Endothelial cell of umbilical vein (primary cell): ENCODE measurements at regions not wholly inside any gene's neighbourhood (a gene's known extent, or its start where the extent isn't known, plus 50 kb on each side); places are given as distances from the start of the nearest gene placed in this dataset.

Experiments
- BruUV-seq: library from RNA; stranded (reverse); fragments of 400-500 nt; replicated peaks from 2 replicates; lab custom pipeline; 2021; lab: Mats Ljungman, UMichigan
- CTCF ChIA-PET: fragments of 300-600, 350-600 bp; sonication (Branson Sonifier 250); formaldehyde crosslinking; loops from one replicate; lab custom pipeline; 2021; ENCODE audit warnings: antibody characterized with exemption, inconsistent platforms; lab: Charles Lee
- POLR2A ChIA-PET: fragments of 300-600, 350-600 bp; sonication (Branson Sonifier 250); formaldehyde crosslinking; loops from one replicate; lab custom pipeline; 2021; ENCODE audit warnings: antibody characterized with exemption, inconsistent platforms; lab: Charles Lee
- DNase-seq: peaks from one replicate; pipeline ENCODE4 v3.0.0-alpha.2; 2011; ENCODE audit warnings: low read depth, low spot score
- FAIRE-seq: peaks from 2 replicates; lab custom pipeline; 2011; peaks lifted over from hg19 to GRCh38; lab: Jason Lieb, UNC
- H2AFZ ChIP-seq: 2 replicates; pipeline ENCODE4 v1.6.0; 2012; ENCODE audit warnings: low read depth, low read length, control low read depth, inconsistent platforms
- H3K27ac ChIP-seq: 2 replicates; pipeline ENCODE4 v1.5.1; 2011; ENCODE audit warnings: low read depth, mild to moderate bottlenecking, control low read depth, low read length, moderate library complexity; ENCODE audit not compliant: insufficient read depth
- H3K27me3 ChIP-seq, 2 experiments: 2 replicates each; pipeline versions ENCODE4 v1.6.0 to v1.6.1; 2011; ENCODE audit warnings: low read length in 2 of 2, mixed read lengths in 1 of 2; ENCODE audit not compliant: control insufficient read depth in 2 of 2, insufficient read depth in 2 of 2
- H3K36me3 ChIP-seq, 2 experiments: 2 replicates in 1 of 2; 3 replicates in 1 of 2; pipeline ENCODE4 v1.5.1; 2011; ENCODE audit warnings: low read length in 2 of 2, mild to moderate bottlenecking in 1 of 2, moderate library complexity in 1 of 2; ENCODE audit not compliant: control insufficient read depth in 2 of 2, insufficient read depth in 2 of 2; ENCODE audit errors: extremely low read depth in 1 of 2
- H3K4me1 ChIP-seq: 3 replicates; pipeline ENCODE4 v1.5.1; 2011; ENCODE audit warnings: mild to moderate bottlenecking, low read length; ENCODE audit not compliant: control insufficient read depth, insufficient read depth; ENCODE audit errors: extremely low read depth
- H3K4me2 ChIP-seq: 2 replicates; pipeline ENCODE4 v1.6.1; 2011; ENCODE audit warnings: low read length, control low read depth, mixed read lengths; ENCODE audit not compliant: insufficient read depth
- H3K4me3 ChIP-seq, 3 experiments: fragments of 200-600 bp in 1 of 3; sonication (generic), shearing (Covaris generic) in 1 of 3; replicated peaks in 1 of 3; 2 replicates each; pipeline ENCODE4 v1.5.1; 2011 to 2016; ENCODE audit warnings: control low read depth in 3 of 3, low read length in 3 of 3, mild to moderate bottlenecking in 2 of 3, inconsistent platforms in 1 of 3, low read depth in 1 of 3, moderate library complexity in 1 of 3; ENCODE audit not compliant: insufficient read depth in 1 of 3
- H3K79me2 ChIP-seq: 2 replicates; pipeline ENCODE4 v1.6.0; 2012; ENCODE audit warnings: low read length, inconsistent platforms; ENCODE audit not compliant: control insufficient read depth, insufficient read depth
- H3K9ac ChIP-seq: replicated peaks from 2 replicates; pipeline ENCODE3; 2011; ENCODE audit warnings: low read length, control low read depth; ENCODE audit not compliant: insufficient read depth; ENCODE audit errors: extremely low read depth
- H3K9me1 ChIP-seq: replicated peaks from 3 replicates; pipeline ENCODE4 v1.6.0; 2011; ENCODE audit warnings: mild to moderate bottlenecking, low read length; ENCODE audit not compliant: control insufficient read depth, insufficient read depth; ENCODE audit errors: extremely low read depth
- H3K9me3 ChIP-seq: replicated peaks from 2 replicates; pipeline ENCODE4 v1.5.1; 2012; ENCODE audit warnings: low read length, inconsistent platforms; ENCODE audit not compliant: control insufficient read depth, insufficient read depth
- H4K20me1 ChIP-seq: replicated peaks from 2 replicates; pipeline ENCODE3; 2011; ENCODE audit warnings: mild to moderate bottlenecking, low read length; ENCODE audit not compliant: control insufficient read depth, insufficient read depth; ENCODE audit errors: extremely low read depth
- CTCF ChIP-seq, 2 donors: IDR thresholded peaks; 1 replicate in 1 of 2; 2 replicates in 1 of 2; pipeline ENCODE4 v1.5.1; 2011; ENCODE audit warnings: low read length in 2 of 2, mild to moderate bottlenecking in 2 of 2, moderate library complexity in 2 of 2, control low read depth in 1 of 2, inconsistent platforms in 1 of 2, low read depth in 1 of 2; ENCODE audit not compliant: insufficient read depth in 1 of 2; ENCODE audit errors: extremely low read depth in 1 of 2
- EZH2 ChIP-seq: IDR thresholded peaks from 2 replicates; pipeline ENCODE4 v1.6.1; 2012; ENCODE audit warnings: borderline replicate concordance, low read depth, mild to moderate bottlenecking, moderate library complexity, low read length, inconsistent platforms; ENCODE audit not compliant: severe bottlenecking
- FOS ChIP-seq: IDR thresholded peaks from 2 replicates; pipeline ENCODE4 v1.6.1; 2011; ENCODE audit warnings: mild to moderate bottlenecking, low read length, moderate library complexity, borderline replicate concordance; ENCODE audit not compliant: insufficient read depth
- JUN ChIP-seq: IDR thresholded peaks from 2 replicates; pipeline ENCODE4 v1.6.1; 2011; ENCODE audit warnings: borderline replicate concordance, low read depth; ENCODE audit not compliant: insufficient read length, insufficient read depth
- MYC ChIP-seq: IDR thresholded peaks from one replicate; pipeline ENCODE4 v1.6.1; 2011; ENCODE audit warnings: mild to moderate bottlenecking, low read depth, low read length
- dilution Hi-C: fragments of 300-500 bp; cut with MboI; formaldehyde crosslinking; loops from one replicate; pipeline ENCODE4 v1.15.0; 2019; ENCODE audit warnings: low sequenced_read_pairs; ENCODE audit not compliant: extremely low pct_ligation_motif_present
- intact Hi-C: fragments of 100-400 bp; cut with micrococcal nuclease; formaldehyde crosslinking; loops from one replicate; pipeline ENCODE4 v1.10.0; 2022

- POLR2A ChIA-PET: interaction anchor here (0.6 kb wide), 1 partner anchor 172 kb away, joined by 5 read pairs; the partner anchor contains the start of gene NRP1
- no TSS peak for BruUV-seq
- peaks cover 0 to 3% of the 10 kb centered on the region in 2 experiments for H3K27me3 ChIP-seq
- H3K9ac ChIP-seq: no peak overlapping the region
- no peaks in the 10 kb centered on the region for H3K9me3 ChIP-seq
- TF ChIP-seq CTCF (IDR thresholded peaks at IDR 0.05; ENCODE audit: extremely low read depth in 1 of 2, insufficient read depth in 1 of 2, low read depth in 1 of 2, low read length in 2 of 2) (no peak), JUN (peak; percentile 23)
- intact Hi-C loops (loop anchor here (5.0 to 10.0 kb wide), 3 partner anchors 140 to 1018 kb away; partner anchors contain the start of gene NRP1), dilution Hi-C loops (no loop called here)
- H3K4me2 ChIP-seq: no peak overlapping the region
- H2AFZ ChIP-seq: no peak overlapping the region
- CTCF ChIA-PET: interaction anchor here (1.2 kb wide), 1 partner anchor 13 kb away, joined by 3 read pairs; no protein-coding TSS in a partner anchor
- H3K36me3 ChIP-seq: no peaks in the 10 kb centered on the region
- no peaks in the 10 kb centered on the region for H4K20me1 ChIP-seq
- DNase-seq (peak; percentile 60), FAIRE-seq (no peak)
- H3K9me1 ChIP-seq: no peaks in the 10 kb centered on the region
- H3K79me2 ChIP-seq: no peaks in the 10 kb centered on the region
- no peak overlapping the region for H3K4me3 ChIP-seq
- H3K4me1 ChIP-seq: peaks cover 14% of the 10 kb centered on the region
- H3K27ac ChIP-seq: no peak overlapping the region
Observed at GRCh38 chr10:33506838-33507661, 172.6 kb upstream of the NRP1 start.

GRCh38 chr10:33506391-33506790 lies 171.9 kb upstream of the NRP1 start:
- no peak overlapping the region for H3K9ac ChIP-seq
- DNase-seq (no peak), FAIRE-seq (no peak)
- no peaks in the 10 kb centered on the region for H3K9me3 ChIP-seq
- no peak overlapping the region for H2AFZ ChIP-seq
- H3K27me3 ChIP-seq: peaks cover 0 to 3% of the 10 kb centered on the region in 2 experiments
- ChIA-PET POLR2A (interaction anchor here (0.6 kb wide), 1 partner anchor 172 kb away, joined by 5 read pairs; the partner anchor contains the start of gene NRP1), CTCF (interaction anchor here (1.2 kb wide), 2 partner anchors 12 to 172 kb away, joined by 3 read pairs; no protein-coding TSS in a partner anchor)
- dilution Hi-C loops: no loop called here
- H3K79me2 ChIP-seq: no peaks in the 10 kb centered on the region
- TF ChIP-seq FOS (no peak), MYC (no peak), EZH2 (no peak)
- H3K4me1 ChIP-seq: peaks cover 14% of the 10 kb centered on the region
- no TSS peak for BruUV-seq
- H3K4me3 ChIP-seq: no peak overlapping the region
- H3K27ac ChIP-seq: no peak overlapping the region
- intact Hi-C loops: loop anchor here (5.0 to 10.0 kb wide), 3 partner anchors 139 to 1018 kb away; partner anchors contain the start of gene NRP1
- H3K9me1 ChIP-seq: no peaks in the 10 kb centered on the region
- H4K20me1 ChIP-seq: no peaks in the 10 kb centered on the region
- no peaks in the 10 kb centered on the region for H3K36me3 ChIP-seq
- no peak overlapping the region for H3K4me2 ChIP-seq
